HG02678 (cell line): ENCODE measurements at regions not wholly inside any gene's neighbourhood (a gene's known extent, or its start where the extent isn't known, plus 50 kb on each side); places are given as distances from the start of the nearest gene placed in this dataset.
A peak's percentile ranks its signal among the peaks of the same experiment; 100 is the strongest.

Experiments
- ATAC-seq: cut with Tn5 transposase; IDR thresholded peaks from one replicate; pipeline ENCODE4 v1.9.1; 2021; ENCODE audit warnings: mild to moderate bottlenecking, moderate library complexity; ENCODE audit not compliant: unreplicated experiment

GRCh38 chr2:41806286-41806685, 241.5 kb upstream of the PKDCC start:
- no peak for ATAC-seq

- ATAC-seq: no peak
These were observed 226.7 kb upstream of the PKDCC start for GRCh38 chr2:41821167-41821566.

- no peak for ATAC-seq
These were observed 220.9 kb upstream of the PKDCC start for GRCh38 chr2:41826921-41827320.

GRCh38 chr2:41827354-41827971, 220.4 kb upstream of the PKDCC start:
- ATAC-seq: no peak

- no peak for ATAC-seq
These were observed 219.7 kb upstream of the PKDCC start for GRCh38 chr2:41828052-41828643.

GRCh38 chr2:41829052-41829451, 218.8 kb upstream of the PKDCC start:
- ATAC-seq: no peak

- no peak for ATAC-seq
These were observed 217.2 kb upstream of the PKDCC start for GRCh38 chr2:41830600-41830999.

GRCh38 chr2:41832218-41832617, 215.6 kb upstream of the PKDCC start:
- no peak for ATAC-seq

- ATAC-seq: no peak
These were observed 212.4 kb upstream of the PKDCC start for GRCh38 chr2:41835401-41835800.

GRCh38 chr2:41836948-41837347, 210.9 kb upstream of the PKDCC start:
- ATAC-seq: no peak

GRCh38 chr2:41837610-41838009, 210.2 kb upstream of the PKDCC start:
- no peak for ATAC-seq

- peak; percentile 100 for ATAC-seq
These were observed 206.9 kb upstream of the PKDCC start for GRCh38 chr2:41840702-41841551.

GRCh38 chr2:41846962-41847361, 200.9 kb upstream of the PKDCC start:
- ATAC-seq: no peak

GRCh38 chr2:41847744-41848441, 199.9 kb upstream of the PKDCC start:
- no peak for ATAC-seq

GRCh38 chr2:41851554-41851953, 196.3 kb upstream of the PKDCC start:
- ATAC-seq: no peak

- ATAC-seq: no peak
These were observed 194.2 kb upstream of the PKDCC start for GRCh38 chr2:41853427-41854191.

- no peak for ATAC-seq
These were observed 193.6 kb upstream of the PKDCC start for GRCh38 chr2:41854227-41854626.

- ATAC-seq: no peak
These were observed 190.9 kb upstream of the PKDCC start for GRCh38 chr2:41856946-41857345.

- ATAC-seq: no peak
These were observed 188.0 kb upstream of the PKDCC start for GRCh38 chr2:41859615-41860514.

- no peak for ATAC-seq
These were observed 184.8 kb upstream of the PKDCC start for GRCh38 chr2:41863062-41863461.
